B cell (primary cell): ENCODE measurements at regions not wholly inside any gene's neighbourhood (a gene's known extent, or its start where the extent isn't known, plus 50 kb on each side); places are given as distances from the start of the nearest gene placed in this dataset.

Source experiments
- ATAC-seq: fragments of 200-7000 bp; cut with Tn5 transposase; one replicate; pipeline ENCODE4 v1.10.0; 2021; ENCODE audit warnings: low read depth, mild to moderate bottlenecking, moderate number of reproducible peaks, moderate library complexity
- CTCF ChIA-PET: fragments of 350-600 bp; sonication (Branson Sonifier 250); formaldehyde crosslinking; loops from one replicate; lab custom pipeline; 2021; ENCODE audit warnings: antibody characterized with exemption, inconsistent platforms; lab: Charles Lee
- POLR2A ChIA-PET: fragments of 350-600 bp; sonication (Branson Sonifier 250); formaldehyde crosslinking; loops from one replicate; lab custom pipeline; 2021; ENCODE audit warnings: antibody characterized with exemption; lab: Charles Lee
- DNase-seq: peaks from one replicate; pipeline ENCODE4 v3.0.0; 2013
- H2AFZ ChIP-seq: 2 replicates; pipeline ENCODE4 v1.6.1; 2012; ENCODE audit warnings: mild to moderate bottlenecking, low read depth, low read length; ENCODE audit not compliant: insufficient read depth, poor library complexity, severe bottlenecking
- H3K27ac ChIP-seq, 2 donors: 1 replicate in 1 of 2; 2 replicates in 1 of 2; pipeline ENCODE4 v1.5.1; 2012 to 2013; ENCODE audit warnings: low read length in 2 of 2, mild to moderate bottlenecking in 2 of 2, moderate library complexity in 1 of 2
- H3K27me3 ChIP-seq, 4 experiments: fragments of 200-600 bp in 1 of 4; sonication (generic) in 1 of 4; replicated peaks in 1 of 4; 1 replicate in 2 of 4; 2 replicates in 2 of 4; pipeline versions ENCODE4 v1.6.1 to v1.7.0; 2013 to 2016; ENCODE audit warnings: low read length in 3 of 4, mild to moderate bottlenecking in 2 of 4, mixed read lengths in 1 of 4, moderate library complexity in 1 of 4; ENCODE audit not compliant: insufficient read depth in 4 of 4, control insufficient read depth in 3 of 4; ENCODE audit errors: control extremely low read depth in 1 of 4
- H3K36me3 ChIP-seq, 2 experiments: replicated peaks in 1 of 2; 1 replicate in 1 of 2; 2 replicates in 1 of 2; pipeline versions ENCODE4 v1.6.1 to v1.7.1; 2013; ENCODE audit warnings: low read length in 1 of 2; ENCODE audit not compliant: insufficient read depth in 2 of 2, control insufficient read depth in 1 of 2; ENCODE audit errors: control extremely low read depth in 1 of 2, extremely low read depth in 1 of 2
- H3K4me1 ChIP-seq, 2 donors: fragments of 200-600 bp in 1 of 2; sonication (generic) in 1 of 2; 1 replicate in 1 of 2; 2 replicates in 1 of 2; pipeline versions ENCODE4 v1.5.1 to v1.6.1; 2013 to 2017; ENCODE audit warnings: low read length in 2 of 2; ENCODE audit not compliant: control insufficient read depth in 2 of 2, insufficient read depth in 2 of 2
- H3K4me2 ChIP-seq: replicated peaks from 2 replicates; pipeline ENCODE3; 2012; ENCODE audit warnings: mild to moderate bottlenecking, low read depth, low read length; ENCODE audit not compliant: poor library complexity, severe bottlenecking
- H3K4me3 ChIP-seq, 5 experiments: fragments of 200-600 bp in 1 of 5; sonication (generic) in 1 of 5; 1 replicate in 3 of 5; 2 replicates in 2 of 5; pipeline versions ENCODE4 v1.5.1 to v1.7.0; 2011 to 2016; ENCODE audit warnings: low read length in 4 of 5, mild to moderate bottlenecking in 4 of 5, low read depth in 2 of 5, control low read depth in 1 of 5, moderate library complexity in 1 of 5; ENCODE audit not compliant: insufficient read depth in 1 of 5; ENCODE audit errors: control extremely low read depth in 1 of 5, extremely low read depth in 1 of 5
- H3K79me2 ChIP-seq: fragments of 200-600 bp; sonication (generic); one replicate; pipeline ENCODE4 v1.6.0; 2016; ENCODE audit warnings: low read length; ENCODE audit not compliant: control insufficient read depth, insufficient read depth
- H3K9ac ChIP-seq: fragments of 200-600 bp; sonication (generic); 2 replicates; pipeline ENCODE4 v1.6.1; 2017; ENCODE audit warnings: mild to moderate bottlenecking, low read length, moderate library complexity
- H3K9me3 ChIP-seq, 3 donors: one replicate each; pipeline versions ENCODE4 v1.6.1 to v1.7.1; 2013; ENCODE audit warnings: low read length in 2 of 3; ENCODE audit not compliant: control insufficient read depth in 2 of 3, insufficient read depth in 1 of 3; ENCODE audit errors: control extremely low read depth in 1 of 3
- H4K20me1 ChIP-seq: 2 replicates; pipeline ENCODE4 v1.6.0; 2012; ENCODE audit warnings: mild to moderate bottlenecking, low read length; ENCODE audit not compliant: insufficient read depth, control insufficient read depth, poor library complexity, severe bottlenecking
- H3K27ac Mint-ChIP-seq: one replicate; pipeline ENCODE4 v1.8.0; 2021; ENCODE audit warnings: mixed read lengths
- H3K27me3 Mint-ChIP-seq: one replicate; pipeline ENCODE4 v1.8.0; 2021; ENCODE audit warnings: mixed read lengths
- H3K4me1 Mint-ChIP-seq: one replicate; pipeline ENCODE4 v1.8.0; 2021; ENCODE audit warnings: mixed read lengths
- H3K4me3 Mint-ChIP-seq: one replicate; pipeline ENCODE4 v1.8.0; 2021; ENCODE audit warnings: mixed read lengths
- H3K9me3 Mint-ChIP-seq: one replicate; pipeline ENCODE4 v1.8.0; 2022; ENCODE audit warnings: mixed read lengths; ENCODE audit not compliant: insufficient read depth
- CTCF ChIP-seq: fragments of 200-600 bp; IDR thresholded peaks from one replicate; pipeline ENCODE4 v1.8.0; 2022; ENCODE audit warnings: antibody characterized with exemption, mild to moderate bottlenecking
- EZH2 ChIP-seq: IDR thresholded peaks from 2 replicates; pipeline ENCODE4 v1.6.1; 2012; ENCODE audit warnings: borderline replicate concordance, low read depth, mild to moderate bottlenecking, moderate library complexity, low read length; ENCODE audit not compliant: insufficient read depth, poor library complexity, severe bottlenecking
- WGBS: methylation state at CpG from one replicate; pipeline ENCODE4 v1.1.5; 2013; ENCODE audit warnings: missing lambda C conversion rate; ENCODE audit not compliant: insufficient coverage; 5-methylcytosine and 5-hydroxymethylcytosine counted together
- intact Hi-C: fragments of 100-400 bp; cut with micrococcal nuclease; formaldehyde crosslinking; loops from one replicate; pipeline ENCODE4 v1.10.0; 2022

- H3K27ac ChIP-seq: no peak overlapping the region
- no peaks in the 10 kb centered on the region for H3K79me2 ChIP-seq
- CTCF ChIA-PET: interaction anchor here (1.5 kb wide), 1 partner anchor 27 kb away, joined by 3 read pairs; no protein-coding TSS in a partner anchor
- no peaks in the 10 kb centered on the region for H3K4me1 ChIP-seq
- POLR2A ChIA-PET: no interaction called here
- H3K9me3 ChIP-seq: peaks cover 0 to 3% (median 1%) of the 10 kb centered on the region in 3 donors
- H4K20me1 ChIP-seq: no peaks in the 10 kb centered on the region
- no peak overlapping the region for H3K4me2 ChIP-seq
- DNase-seq: no peak
- Mint-ChIP-seq H3K9me3 (no peaks in the 10 kb centered on the region), H3K4me1 (no peaks in the 10 kb centered on the region), H3K27ac (no peak overlapping the region), H3K4me3 (no peak overlapping the region), H3K27me3 (peaks cover 38% of the 10 kb centered on the region)
- H3K36me3 ChIP-seq: no peaks in the 10 kb centered on the region
- no peak for ATAC-seq
- no peak overlapping the region for H2AFZ ChIP-seq
- TF ChIP-seq CTCF: no peak
- TF ChIP-seq EZH2: no peak
- no peak overlapping the region for H3K4me3 ChIP-seq
- intact Hi-C loops: no loop called here
- H3K27me3 ChIP-seq: no peaks in the 10 kb centered on the region
- no peak overlapping the region for H3K9ac ChIP-seq
These were observed 57.6 kb upstream of the PMEPA1 start for GRCh38 chr20:57767441-57767840.

GRCh38 chr20:57763235-57763595 lies 53.4 kb upstream of the PMEPA1 start:
- intact Hi-C loops: no loop called here
- no peak overlapping the region for H3K27ac Mint-ChIP-seq
- CTCF ChIA-PET: no interaction called here
- no peaks in the 10 kb centered on the region for H3K4me1 ChIP-seq
- DNase-seq (no peak), ATAC-seq (no peak)
- H3K79me2 ChIP-seq: no peaks in the 10 kb centered on the region
- no peaks in the 10 kb centered on the region for H4K20me1 ChIP-seq
- H3K4me2 ChIP-seq: no peak overlapping the region
- H2AFZ ChIP-seq: no peak overlapping the region
- POLR2A ChIA-PET: no interaction called here
- peaks cover 0 to 4% (median 0%) of the 10 kb centered on the region in 4 experiments for H3K27me3 ChIP-seq
- H3K9me3 ChIP-seq: peaks cover 1 to 8% (median 3%) of the 10 kb centered on the region in 3 donors
- H3K36me3 ChIP-seq: no peaks in the 10 kb centered on the region
- no peaks in the 10 kb centered on the region for H3K4me1 Mint-ChIP-seq
- no peak overlapping the region for H3K4me3 Mint-ChIP-seq
- H3K27me3 Mint-ChIP-seq: peaks cover 38% of the 10 kb centered on the region
- TF ChIP-seq CTCF (no peak), EZH2 (no peak)
- H3K4me3 ChIP-seq: no peak overlapping the region
- 88% methylated on average over 2 of the region's 4 CpGs for WGBS
- H3K9ac ChIP-seq: no peak overlapping the region
- no peak overlapping the region for H3K27ac ChIP-seq
- H3K9me3 Mint-ChIP-seq: no peaks in the 10 kb centered on the region
